HG03521 (cell line): ENCODE measurements at regions not wholly inside any gene's neighbourhood (a gene's known extent, or its start where the extent isn't known, plus 50 kb on each side); places are given as distances from the start of the nearest gene placed in this dataset.
"Not testable (repeated sequence)": the region's sequence is repeated elsewhere in the genome, so short reads cannot be mapped to it uniquely, and the experiment has no call there.

Source experiments
- ATAC-seq: cut with Tn5 transposase; IDR thresholded peaks from one replicate; pipeline ENCODE4 v1.9.1; 2021; ENCODE audit warnings: mild to moderate bottlenecking, moderate library complexity; ENCODE audit not compliant: unreplicated experiment

DNA sequence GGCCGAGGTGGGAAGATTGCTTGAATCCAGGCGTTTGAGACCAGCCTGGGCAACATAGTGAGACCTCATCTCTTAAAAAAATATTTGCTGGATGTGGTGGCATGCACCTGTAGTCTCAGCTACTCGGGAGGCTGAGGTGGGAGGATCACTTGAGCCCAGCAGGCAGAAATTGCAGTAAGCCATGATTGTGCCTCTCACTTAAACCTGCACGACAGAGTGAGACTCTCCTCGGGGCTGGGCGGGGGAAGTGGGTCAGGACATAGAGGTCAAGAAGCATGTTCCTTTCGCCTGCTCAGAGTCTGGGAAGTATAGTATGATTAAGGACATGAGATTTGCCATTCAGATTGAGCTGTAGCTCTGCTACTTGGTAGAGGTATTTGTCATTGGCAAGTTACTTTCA is 52.3 kb downstream of the SEPTIN7 start:
- ATAC-seq: not testable (repeated sequence)

DNA sequence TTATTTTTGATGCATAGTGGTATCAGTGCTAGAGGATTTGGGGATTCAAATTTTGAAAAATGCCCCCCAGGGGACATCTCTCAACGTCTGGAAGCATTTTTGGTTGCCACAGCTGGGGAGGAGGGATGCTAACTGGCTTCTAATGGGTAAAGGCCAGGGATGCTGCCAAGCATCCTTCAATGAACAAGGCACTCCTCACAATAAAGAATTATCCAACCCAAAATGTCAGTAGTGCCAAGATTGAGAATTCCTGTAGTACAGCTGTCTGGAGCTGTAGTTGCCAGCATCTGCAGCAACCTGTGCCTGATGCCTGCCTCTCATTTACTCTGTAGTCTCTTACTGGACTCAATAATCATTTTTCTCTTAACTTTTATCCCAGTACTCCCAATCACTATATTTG is 53.5 kb downstream of the SEPTIN7 start:
- ATAC-seq: no peak

DNA sequence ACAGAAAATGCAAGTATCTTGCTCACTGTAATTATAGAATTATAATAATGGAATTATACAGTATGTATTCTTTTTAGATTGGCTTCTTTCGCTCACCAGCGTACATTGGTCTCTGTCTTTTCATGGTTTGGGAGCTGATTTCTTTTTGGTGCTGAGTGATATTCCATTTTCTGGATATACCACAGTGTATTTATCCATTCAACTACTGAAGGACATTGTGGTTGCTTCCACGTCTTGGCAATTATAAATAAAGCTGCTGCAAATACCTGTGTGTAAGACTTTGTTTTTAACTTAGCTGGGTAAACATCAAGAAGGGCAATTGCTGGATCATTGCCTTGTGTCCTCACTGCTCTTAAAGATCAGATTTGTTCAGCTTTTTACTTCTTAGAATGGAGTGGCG is 55.3 kb downstream of the SEPTIN7 start:
- no peak for ATAC-seq

DNA sequence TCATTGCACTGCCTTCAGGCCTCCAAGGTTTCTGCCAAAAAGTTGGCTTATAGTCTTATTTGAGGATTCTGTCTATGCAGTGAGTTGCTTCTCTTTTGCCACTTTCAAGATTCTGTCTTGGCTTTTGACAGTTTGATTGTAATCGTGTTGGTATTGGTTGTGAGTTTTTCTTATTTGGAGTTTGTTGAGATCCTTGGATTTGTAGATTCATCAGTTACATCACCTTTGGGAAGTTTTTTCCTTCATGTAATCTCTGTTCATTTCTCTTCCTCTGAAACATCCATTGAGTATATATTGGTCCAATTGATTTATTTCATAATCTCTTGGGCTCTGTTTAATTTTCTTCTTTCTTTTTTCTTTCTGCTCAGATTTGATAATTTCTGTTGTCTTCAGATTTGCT is 59.8 kb downstream of the SEPTIN7 start:
- no peak for ATAC-seq

DNA sequence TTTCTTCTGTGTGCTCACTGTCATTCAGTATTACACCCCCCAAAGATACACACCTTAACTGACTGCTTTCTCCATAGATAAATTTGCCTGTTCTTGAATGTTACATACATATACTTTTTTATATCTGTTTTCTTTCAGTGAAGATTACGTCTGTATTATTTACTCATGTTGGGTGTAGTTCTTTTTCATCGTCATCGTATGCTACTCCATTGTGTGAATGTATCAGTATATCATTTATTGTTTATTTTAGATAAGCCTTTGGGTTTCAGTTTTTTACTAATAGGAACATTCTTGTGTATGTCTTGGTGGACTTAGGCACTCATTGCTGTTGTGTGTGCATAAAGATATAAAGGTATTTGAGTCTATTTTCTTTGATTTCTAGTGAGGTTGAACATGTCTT is 64.4 kb downstream of the SEPTIN7 start:
- no peak for ATAC-seq

DNA sequence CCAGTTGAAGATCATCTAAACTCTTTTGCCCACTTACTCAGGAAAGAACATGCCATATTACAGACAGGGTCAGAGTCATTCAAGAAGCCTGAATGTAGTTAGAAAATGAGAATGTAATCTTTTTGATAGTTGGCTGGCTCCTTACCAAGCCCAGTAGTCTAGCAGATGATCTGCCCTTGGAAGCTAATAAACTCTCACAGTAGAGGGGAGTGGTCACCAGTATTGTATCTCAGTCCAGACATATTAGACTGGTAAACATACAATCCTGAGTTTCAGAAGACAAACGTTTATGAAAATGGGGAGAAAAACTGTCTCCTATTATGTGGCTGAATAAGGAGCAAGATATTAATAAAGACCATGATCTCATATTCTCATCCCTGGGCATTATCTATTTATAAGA is 65.3 kb downstream of the SEPTIN7 start:
- ATAC-seq: no peak

DNA sequence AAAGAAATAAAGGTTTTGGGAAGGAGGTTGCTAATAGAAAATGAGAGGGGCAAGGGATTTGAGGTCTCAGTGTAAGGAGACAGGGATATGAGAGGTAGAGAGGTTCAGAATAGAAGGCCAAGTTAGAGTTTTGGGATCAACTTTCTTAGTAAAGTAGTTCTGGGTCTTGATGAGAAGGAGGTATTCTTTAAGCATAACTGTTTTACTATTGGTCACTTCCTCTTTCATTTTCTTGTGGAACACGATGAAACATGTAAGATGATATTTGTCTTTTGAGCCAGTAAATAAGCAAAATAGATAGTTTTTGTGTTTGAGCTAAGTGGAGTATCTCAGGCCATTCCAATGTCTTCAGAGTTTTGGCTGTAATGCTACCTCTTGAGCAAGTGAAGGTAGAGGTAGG is 68.3 kb downstream of the SEPTIN7 start:
- not testable (repeated sequence) for ATAC-seq

DNA sequence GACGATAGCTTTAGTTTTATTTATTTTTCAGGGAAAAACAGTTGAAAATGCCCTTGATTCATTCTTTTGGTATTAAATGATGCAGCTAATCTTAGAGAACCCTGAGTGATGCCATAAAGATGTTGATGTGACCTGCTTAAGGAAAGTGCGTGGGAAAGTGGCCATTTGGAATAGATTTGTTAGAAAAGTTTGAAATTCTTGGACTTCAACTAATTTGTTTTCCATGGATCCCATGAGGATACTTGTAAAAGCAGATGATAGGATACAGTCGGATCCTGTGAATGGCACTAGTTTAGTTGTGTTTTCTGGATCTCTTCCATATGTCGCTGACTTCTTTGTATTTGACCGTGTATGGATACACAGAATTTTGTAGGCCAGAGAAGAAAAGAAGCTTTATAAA is 69.0 kb downstream of the SEPTIN7 start:
- no peak for ATAC-seq

DNA sequence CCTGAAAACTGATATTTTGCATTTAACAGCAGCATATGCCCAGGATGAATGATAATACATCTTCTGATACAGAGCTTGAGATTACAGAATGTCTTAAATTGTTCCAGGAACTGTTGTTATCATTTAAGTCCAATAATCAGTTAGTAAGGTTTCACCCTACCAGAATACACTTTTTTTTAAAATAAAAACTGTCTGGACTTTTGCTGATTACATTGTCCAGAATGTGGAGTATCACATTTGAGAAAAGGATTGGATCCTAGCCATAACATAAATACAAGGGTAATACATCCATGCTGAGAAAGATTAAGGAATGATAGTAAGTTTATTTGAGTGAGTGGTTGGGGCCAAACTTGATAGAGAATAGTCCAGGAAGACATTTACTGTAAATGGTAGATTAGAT is 71.0 kb downstream of the SEPTIN7 start:
- no peak for ATAC-seq

DNA sequence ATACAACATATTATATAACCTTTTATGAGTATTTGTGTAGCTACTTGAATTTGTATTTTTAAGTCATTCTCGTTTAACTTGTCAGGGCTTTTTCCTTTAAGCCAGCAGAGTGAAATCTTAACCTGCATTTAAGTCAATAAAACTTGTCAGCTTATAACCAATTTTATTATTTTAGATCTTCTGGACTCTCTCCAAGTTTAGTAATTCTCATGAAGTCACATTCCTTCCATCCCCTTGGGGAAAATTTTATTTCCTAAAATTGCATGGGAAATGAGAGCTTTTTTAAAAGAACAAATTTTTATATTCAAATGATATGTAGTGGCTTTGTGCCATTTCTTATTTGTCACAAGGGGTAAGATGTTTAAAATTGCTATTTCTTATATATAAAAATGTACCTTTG is 74.0 kb downstream of the SEPTIN7 start:
- no peak for ATAC-seq

DNA sequence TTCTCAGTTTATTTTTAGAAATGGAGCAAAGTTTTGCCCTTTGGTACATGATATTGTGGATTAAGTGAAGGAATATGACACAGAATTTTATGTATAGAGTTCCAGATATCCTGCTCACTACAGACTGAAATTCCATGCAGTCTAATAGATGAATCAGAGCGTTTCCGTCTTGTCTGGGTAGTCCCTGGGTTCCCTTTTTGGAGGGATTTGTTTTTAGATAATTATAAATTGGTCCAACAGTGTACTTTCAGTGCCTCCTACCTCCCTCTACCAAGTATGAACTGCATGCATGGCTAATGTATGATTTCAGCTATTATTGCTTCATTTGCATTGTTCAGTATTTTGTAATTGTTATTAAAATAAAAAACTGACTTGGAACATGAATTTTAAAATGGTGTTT is 74.4 kb downstream of the SEPTIN7 start:
- ATAC-seq: no peak

DNA sequence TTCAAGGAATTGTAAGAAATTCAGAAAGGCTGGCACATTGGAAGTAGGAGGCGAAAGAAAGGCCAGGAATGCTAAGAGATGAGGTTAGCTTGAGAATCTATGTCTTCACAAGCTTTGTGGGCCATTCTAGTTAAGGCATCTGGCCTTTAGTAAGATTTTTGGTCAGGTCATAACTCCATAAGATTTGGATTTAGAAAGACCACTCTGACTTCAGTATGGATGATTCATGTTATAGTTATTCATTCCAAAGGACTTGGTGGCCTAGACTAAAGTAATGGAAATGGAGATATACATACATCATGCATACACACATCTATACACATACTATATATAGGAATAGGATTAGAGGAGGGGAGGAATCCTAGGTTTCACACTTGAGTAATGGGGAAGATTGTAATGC is 77.5 kb downstream of the SEPTIN7 start:
- ATAC-seq: no peak

DNA sequence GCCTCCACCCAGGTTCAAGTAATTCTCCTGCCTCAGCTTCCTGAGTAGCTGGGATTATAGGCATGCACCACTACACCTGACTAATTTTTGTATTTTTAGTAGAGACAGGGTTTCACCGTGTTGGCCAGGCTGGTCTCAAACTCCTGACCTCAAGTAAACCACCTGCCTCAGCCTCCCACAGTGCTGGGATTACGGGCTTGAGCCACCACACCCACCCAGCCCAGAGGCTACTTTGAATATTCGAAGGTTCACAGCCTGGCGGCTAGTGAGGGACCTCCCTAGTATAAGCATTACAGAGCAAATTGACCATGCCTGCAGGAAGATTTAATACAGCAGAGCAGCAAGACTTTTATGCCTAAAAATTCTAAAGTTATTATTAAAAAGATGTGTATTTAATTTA is 86.6 kb downstream of the SEPTIN7 start:
- ATAC-seq: not testable (repeated sequence)

DNA sequence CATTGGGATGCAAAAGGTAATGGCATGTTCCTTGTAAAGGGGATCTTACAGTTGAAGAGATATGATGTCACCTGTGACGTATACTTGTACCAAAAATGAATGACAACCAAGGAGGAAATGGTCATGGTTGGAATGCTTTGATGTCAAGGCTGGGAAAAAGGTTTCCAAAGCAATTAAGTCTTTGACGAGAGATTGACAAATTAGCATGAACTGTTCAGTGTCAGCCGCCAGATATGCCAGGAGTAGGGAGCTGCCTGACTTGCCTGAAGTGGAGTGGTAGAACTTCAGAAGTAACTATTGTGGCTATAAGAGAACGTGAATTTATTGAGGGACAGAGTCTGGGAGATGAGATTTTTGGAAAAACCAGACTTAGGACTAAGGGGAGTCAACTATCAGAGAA is 88.1 kb downstream of the SEPTIN7 start:
- ATAC-seq: no peak

DNA sequence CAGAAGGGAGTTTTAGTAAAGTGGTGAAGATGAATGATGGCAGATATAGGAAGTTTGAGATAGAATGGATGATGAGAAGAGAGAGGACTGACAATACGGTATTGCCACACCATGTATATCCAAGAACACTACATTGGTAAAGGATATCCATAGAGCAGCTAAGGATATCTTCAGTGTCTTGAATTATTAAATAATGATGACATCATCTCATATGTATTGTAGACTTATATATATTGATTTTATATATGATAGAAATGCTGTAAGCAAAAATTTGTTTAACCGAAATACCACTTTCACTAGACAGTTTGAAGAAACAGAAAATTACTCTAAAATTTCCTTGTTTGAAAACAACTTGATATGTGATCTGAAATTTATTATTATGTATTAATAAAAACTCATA is 89.0 kb downstream of the SEPTIN7 start:
- no peak for ATAC-seq

DNA sequence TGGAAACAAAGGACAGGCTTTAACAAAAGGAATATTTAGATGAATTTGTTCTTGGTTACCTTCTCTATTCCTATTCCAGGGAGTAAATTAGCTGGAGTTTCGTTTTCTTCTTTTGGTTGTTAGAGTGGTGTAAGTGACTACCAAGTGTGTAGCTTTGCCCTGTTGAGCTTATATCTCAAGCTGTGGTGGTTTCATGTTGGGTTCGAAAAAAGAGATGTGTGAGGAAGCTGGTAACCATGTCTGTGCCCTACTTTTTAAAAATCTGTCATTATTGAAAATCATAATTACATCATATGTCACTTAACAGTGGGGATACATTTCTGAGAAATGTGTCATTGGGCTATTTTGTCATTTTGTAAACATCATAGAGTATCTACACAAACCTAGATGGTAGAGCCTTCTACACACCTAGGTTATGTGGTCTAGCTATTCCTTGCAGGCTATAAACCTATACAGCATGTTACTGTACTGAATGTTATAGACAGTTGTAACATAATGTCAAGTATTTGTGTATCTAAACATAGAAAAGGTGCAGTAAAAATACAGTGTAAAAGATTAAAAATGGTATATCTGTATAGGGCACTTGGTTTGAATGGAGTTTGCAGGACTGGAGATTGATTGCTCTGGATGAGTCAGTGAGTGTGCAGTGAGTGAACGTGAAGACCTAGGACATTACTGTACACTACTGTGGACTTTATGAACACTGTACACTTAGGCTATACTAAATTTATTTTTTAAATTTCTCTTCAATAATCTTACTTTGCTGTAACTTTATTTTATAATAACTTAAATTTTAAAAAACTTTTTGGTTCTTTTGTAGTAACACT is 90.4 kb downstream of the SEPTIN7 start:
- no peak for ATAC-seq

DNA sequence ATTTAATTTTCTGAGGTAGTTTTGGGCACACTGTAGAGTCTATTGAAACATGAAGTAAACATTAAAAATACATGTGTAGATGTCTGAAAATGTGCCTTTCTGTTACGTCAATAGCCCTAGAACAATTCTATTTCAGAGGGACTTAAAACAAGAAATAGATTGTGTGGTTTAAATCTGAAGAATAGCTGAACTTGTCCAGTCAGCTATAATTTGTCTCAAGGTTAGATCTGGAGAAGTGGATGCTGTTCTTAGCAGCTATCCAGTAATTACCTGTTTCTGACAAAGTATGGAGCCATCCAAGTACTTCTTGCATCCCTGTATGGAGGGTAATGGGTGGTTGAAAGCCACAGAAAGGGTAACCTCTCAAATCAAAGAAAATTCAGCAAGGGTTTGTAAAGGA is 92.8 kb downstream of the SEPTIN7 start:
- no peak for ATAC-seq

DNA sequence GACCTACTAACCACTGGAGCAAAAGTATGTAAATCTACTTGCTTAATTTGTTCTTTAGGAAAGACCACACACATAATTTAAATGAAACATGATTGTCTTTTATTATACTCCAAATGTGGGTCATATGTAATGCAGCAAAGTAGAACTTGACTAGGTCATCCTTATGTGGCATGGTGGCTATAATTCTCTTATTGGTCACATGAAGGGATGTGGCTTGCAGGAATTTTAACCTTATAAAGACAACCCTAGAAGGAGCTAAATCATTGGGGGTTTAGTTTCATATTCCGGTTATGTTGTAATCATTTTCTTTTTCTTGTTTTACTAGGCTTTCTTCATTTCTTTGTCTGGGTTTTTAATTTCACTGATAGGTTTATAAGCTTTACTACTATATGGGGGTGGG is 93.9 kb downstream of the SEPTIN7 start:
- no peak for ATAC-seq

DNA sequence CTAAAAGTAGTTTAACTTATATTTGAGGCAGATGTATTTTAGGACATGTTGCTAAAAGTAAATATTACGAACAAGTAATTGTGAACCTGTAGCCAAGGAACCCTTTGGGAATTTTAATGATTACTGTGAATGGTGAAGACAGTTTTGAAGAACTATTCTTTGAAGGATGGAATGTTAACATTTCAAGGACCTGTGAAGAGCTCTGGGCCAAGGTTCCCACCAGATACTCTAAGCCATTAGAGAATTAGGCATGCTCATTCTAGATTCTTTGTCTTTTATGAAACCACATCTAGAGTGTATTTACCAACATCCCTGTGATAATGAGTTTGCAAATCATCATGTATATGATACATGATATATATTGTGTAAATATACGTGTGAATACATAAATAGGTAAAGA is 99.8 kb downstream of the SEPTIN7 start:
- no peak for ATAC-seq

DNA sequence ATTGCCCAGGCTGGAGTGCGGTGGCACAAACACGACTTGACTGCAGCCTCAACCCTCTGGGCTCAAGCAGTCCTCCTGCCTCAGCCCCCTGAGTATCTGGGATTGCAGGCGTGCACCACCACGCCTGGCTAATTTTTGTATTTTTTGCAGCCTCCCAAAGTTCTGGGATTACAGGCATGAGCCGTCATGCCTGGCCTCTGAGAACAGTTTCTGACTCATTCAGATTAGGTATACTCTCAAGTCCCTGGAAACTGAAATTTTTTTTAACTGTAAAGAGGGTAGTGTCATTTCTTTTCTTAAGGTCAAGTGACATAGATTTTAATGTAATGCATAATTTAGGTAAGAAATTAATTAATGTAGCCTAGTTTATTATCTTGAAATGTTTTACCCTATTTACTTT is 104.7 kb downstream of the SEPTIN7 start:
- no peak for ATAC-seq

DNA sequence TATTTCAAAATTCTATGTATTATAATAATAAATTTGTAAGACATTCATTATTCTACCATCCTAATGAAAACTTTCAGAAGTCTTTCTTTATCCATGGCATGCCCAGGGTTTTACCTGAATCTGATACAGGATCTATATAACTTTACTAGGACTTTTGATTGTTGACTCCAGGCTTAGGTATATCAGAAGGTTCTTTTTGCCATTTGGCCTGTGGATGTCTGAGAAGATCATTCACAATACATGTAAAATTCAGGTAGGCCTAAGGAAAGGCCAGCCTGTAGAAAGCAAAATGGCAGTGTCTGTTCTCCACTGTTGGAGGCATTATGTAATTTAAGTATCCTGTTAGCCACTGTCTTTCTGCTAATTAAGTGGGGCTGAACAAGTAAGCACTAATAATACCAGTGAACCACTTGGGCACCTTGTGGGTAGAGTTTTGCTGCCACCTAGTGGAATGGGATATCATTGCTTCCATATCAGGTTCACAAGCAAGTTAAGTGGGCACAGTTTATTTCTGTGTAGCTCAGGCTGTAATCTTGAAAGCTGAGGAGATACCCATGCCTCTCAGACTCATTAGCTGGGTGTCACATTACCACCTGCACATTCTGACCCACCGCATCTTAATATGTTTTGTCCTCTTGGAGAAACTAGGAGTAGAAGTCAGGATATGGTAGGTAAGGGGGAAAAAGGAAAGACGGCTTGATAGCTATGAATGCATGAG is 105.5 kb downstream of the SEPTIN7 start:
- peak; percentile 88 for ATAC-seq
